ENCODE measurements at regions not wholly inside any gene's neighbourhood (a gene's known extent, or its start where the extent isn't known, plus 50 kb on each side); places are given as distances from the start of the nearest gene placed in this dataset.

GRCh38 chr4:123750044-123750443, 353.4 kb downstream of the SPRY1 start:
- no peak for TF ChIP-seq CTCF (conservative IDR thresholded peaks at IDR 0.05; ENCODE audit: low read length)
- TF ChIP-seq EZH2phosphoT487 (IDR thresholded peaks at IDR 0.05; ENCODE audit: borderline replicate concordance, low read depth, low read length) = no peak

All from OCI-LY7 (cell line).